Right lobe of liver (tissue), 4 donors: ENCODE measurements at regions not wholly inside any gene's neighbourhood (a gene's known extent, or its start where the extent isn't known, plus 50 kb on each side); places are given as distances from the start of the nearest gene placed in this dataset.

Experiments
- CTCF ChIP-seq, 4 donors: fragments of 200-600 bp in 3 of 4; fragments of 450-650 bp in 1 of 4; IDR thresholded peaks; one replicate each; pipeline versions ENCODE4 v1.5.1 to v1.8.0; 2016 to 2022; ENCODE audit warnings: antibody characterized with exemption in 4 of 4, mild to moderate bottlenecking in 2 of 4
- POLR2A ChIP-seq: fragments of 450-650 bp; IDR thresholded peaks from one replicate; pipeline ENCODE4 v1.6.1; 2017; ENCODE audit warnings: antibody characterized with exemption, mild to moderate bottlenecking
- donor health status: DM: no; HTN: no; CAD: no.
- donor health status: DM: no; HTN: no; CAD: no.
- donor health status: DM: no; HTN: yes; CAD: no.

GRCh38 chrX:63436865-63437264, 85.7 kb upstream of the SPIN4 start:
- TF ChIP-seq CTCF (IDR thresholded peaks at IDR 0.05) (no peak), POLR2A (no peak)
